Common myeloid progenitor, CD34-positive (primary cell): ENCODE measurements at regions not wholly inside any gene's neighbourhood (a gene's known extent, or its start where the extent isn't known, plus 50 kb on each side); places are given as distances from the start of the nearest gene placed in this dataset.

Experiments
- CTCF ChIA-PET: fragments of 350-600 bp; sonication (Branson Sonifier 250); formaldehyde crosslinking; loops from one replicate; lab custom pipeline; 2021; ENCODE audit warnings: antibody characterized with exemption; lab: Charles Lee
- POLR2A ChIA-PET: fragments of 350-600 bp; sonication (Branson Sonifier 250); formaldehyde crosslinking; loops from one replicate; lab custom pipeline; 2021; ENCODE audit warnings: antibody characterized with exemption; lab: Charles Lee
- DNase-seq, 3 donors: peaks; one replicate each; pipeline versions ENCODE4 v3.0.0 to v3.0.0-alpha.2; 2013
- H3K27ac ChIP-seq, 2 experiments: 1 replicate in 1 of 2; 2 replicates in 1 of 2; pipeline ENCODE4 v1.7.0; 2013; ENCODE audit warnings: inconsistent platforms in 2 of 2, low read length in 2 of 2, mild to moderate bottlenecking in 2 of 2, low read depth in 1 of 2, moderate library complexity in 1 of 2; ENCODE audit not compliant: severe bottlenecking in 2 of 2, insufficient read depth in 1 of 2, poor library complexity in 1 of 2
- H3K27me3 ChIP-seq, 5 experiments: replicated peaks in 2 of 5; 1 replicate in 3 of 5; 2 replicates in 2 of 5; pipeline versions ENCODE4 v1.6.1 to v1.7.0; 2013; ENCODE audit warnings: low read length in 4 of 5, mild to moderate bottlenecking in 2 of 5, moderate library complexity in 2 of 5, inconsistent platforms in 1 of 5; ENCODE audit not compliant: insufficient read depth in 5 of 5, control insufficient read depth in 4 of 5
- H3K36me3 ChIP-seq, 4 experiments: 1 replicate in 2 of 4; 2 replicates in 2 of 4; pipeline versions ENCODE4 v1.6.1 to v1.7.0; 2013; ENCODE audit warnings: low read length in 3 of 4, control low read depth in 1 of 4, mild to moderate bottlenecking in 1 of 4; ENCODE audit not compliant: control insufficient read depth in 4 of 4, insufficient read depth in 4 of 4
- H3K4me1 ChIP-seq, 4 experiments: 1 replicate in 3 of 4; 2 replicates in 1 of 4; pipeline versions ENCODE4 v1.6.1 to v1.7.1; 2013; ENCODE audit warnings: low read length in 3 of 4, mild to moderate bottlenecking in 3 of 4, control low read depth in 1 of 4, inconsistent platforms in 1 of 4, moderate library complexity in 1 of 4; ENCODE audit not compliant: control insufficient read depth in 4 of 4, insufficient read depth in 4 of 4; ENCODE audit errors: control extremely low read depth in 1 of 4
- H3K4me3 ChIP-seq, 7 experiments: 1 replicate in 4 of 7; 2 replicates in 3 of 7; pipeline versions ENCODE4 v1.5.1 to v1.7.0; 2013; ENCODE audit warnings: mild to moderate bottlenecking in 7 of 7, low read length in 6 of 7, moderate library complexity in 6 of 7, inconsistent platforms in 2 of 7, low read depth in 2 of 7, control low read depth in 1 of 7; ENCODE audit not compliant: insufficient read depth in 4 of 7, control insufficient read depth in 1 of 7; ENCODE audit errors: extremely low read depth in 1 of 7
- H3K9me3 ChIP-seq, 5 experiments: 1 replicate in 4 of 5; 2 replicates in 1 of 5; pipeline versions ENCODE4 v1.6.1 to v1.7.1; 2013; ENCODE audit warnings: low read length in 4 of 5, mild to moderate bottlenecking in 2 of 5, inconsistent platforms in 1 of 5, low read depth in 1 of 5, moderate library complexity in 1 of 5; ENCODE audit not compliant: control insufficient read depth in 4 of 5, insufficient read depth in 2 of 5; ENCODE audit errors: control extremely low read depth in 1 of 5
- WGBS: methylation state at CpG from one replicate; pipeline ENCODE4 v1.1.5; 2013; ENCODE audit not compliant: insufficient coverage; 5-methylcytosine and 5-hydroxymethylcytosine counted together

- POLR2A ChIA-PET = no interaction called here
- no peak overlapping the region for H3K27ac ChIP-seq
- no peaks in the 10 kb centered on the region for H3K36me3 ChIP-seq
- H3K9me3 ChIP-seq = peaks cover 0 to 2% (median 1%) of the 10 kb centered on the region in 5 experiments
- DNase-seq = no peak
- 91% methylated on average over 7 of the region's 9 CpGs for WGBS
- CTCF ChIA-PET = interaction anchor here (1.2 kb wide), 1 partner anchor 21 kb away, joined by 3 read pairs; no protein-coding TSS in a partner anchor
- no peaks in the 10 kb centered on the region for H3K4me1 ChIP-seq
- no peak overlapping the region for H3K4me3 ChIP-seq
- peaks cover 0 to 6% (median 0%) of the 10 kb centered on the region in 5 experiments for H3K27me3 ChIP-seq
Observed at GRCh38 chr18:22683196-22683676, 249.9 kb upstream of the RBBP8 start.

GRCh38 chr18:22683786-22684185 is 249.3 kb upstream of the RBBP8 start:
- H3K27ac ChIP-seq = no peak overlapping the region
- no peaks in the 10 kb centered on the region for H3K4me1 ChIP-seq
- H3K4me3 ChIP-seq = no peak overlapping the region
- no peaks in the 10 kb centered on the region for H3K36me3 ChIP-seq
- DNase-seq = no peak
- POLR2A ChIA-PET = no interaction called here
- H3K27me3 ChIP-seq = peaks cover 0 to 3% (median 0%) of the 10 kb centered on the region in 5 experiments
- peaks cover 0 to 2% (median 1%) of the 10 kb centered on the region in 5 experiments for H3K9me3 ChIP-seq
- CTCF ChIA-PET = interaction anchor here (1.2 kb wide), 1 partner anchor 20 kb away, joined by 3 read pairs; no protein-coding TSS in a partner anchor
- WGBS = 94% methylated on average over 2 of the region's 2 CpGs

GRCh38 chr18:22684268-22684667 is 248.9 kb upstream of the RBBP8 start:
- H3K27ac ChIP-seq = no peak overlapping the region
- CTCF ChIA-PET = no interaction called here

GRCh38 chr18:22685788-22686187 is 247.3 kb upstream of the RBBP8 start:
- Histone ChIP-seq H3K9me3 (peaks cover 0 to 5% (median 1%) of the 10 kb centered on the region in 5 experiments), H3K4me1 (no peaks in the 10 kb centered on the region), H3K27ac (no peak overlapping the region), H3K27me3 (peaks cover 0 to 3% (median 0%) of the 10 kb centered on the region in 5 experiments), H3K36me3 (no peaks in the 10 kb centered on the region), H3K4me3 (no peak overlapping the region)
- ChIA-PET POLR2A (no interaction called here), CTCF (interaction anchor here (1.8 kb wide), 1 partner anchor 19 kb away, joined by 5 read pairs; no protein-coding TSS in a partner anchor)
- 86% methylated on average over 1 of the region's 2 CpGs for WGBS
- no peak for DNase-seq

More at GRCh38 chr18:22684268-22684667, 248.9 kb upstream of the RBBP8 start:
- Histone ChIP-seq H3K27me3 (peaks cover 0 to 3% (median 0%) of the 10 kb centered on the region in 5 experiments), H3K4me1 (no peaks in the 10 kb centered on the region), H3K9me3 (peaks cover 0 to 5% (median 1%) of the 10 kb centered on the region in 5 experiments), H3K36me3 (no peaks in the 10 kb centered on the region), H3K4me3 (no peak overlapping the region)
- POLR2A ChIA-PET = no interaction called here
- no peak for DNase-seq
- 95% methylated on average over 2 of the region's 2 CpGs for WGBS

- no peak for DNase-seq
- H3K27me3 ChIP-seq = peaks cover 0 to 3% (median 0%) of the 10 kb centered on the region in 5 experiments
- H3K9me3 ChIP-seq = peaks cover 0 to 5% (median 0%) of the 10 kb centered on the region in 5 experiments
- no peaks in the 10 kb centered on the region for H3K4me1 ChIP-seq
- ChIA-PET CTCF (interaction anchor here (1.3 kb wide), 1 partner anchor 15 kb away, joined by 5 read pairs; no protein-coding TSS in a partner anchor), POLR2A (no interaction called here)
- no peak overlapping the region for H3K4me3 ChIP-seq
- no peaks in the 10 kb centered on the region for H3K36me3 ChIP-seq
- no peak overlapping the region for H3K27ac ChIP-seq
- 64% methylated on average over 3 of the region's 3 CpGs for WGBS
Observed at GRCh38 chr18:22687892-22688680, 245.0 kb upstream of the RBBP8 start.

GRCh38 chr18:22688877-22689496 is 244.1 kb upstream of the RBBP8 start:
- Histone ChIP-seq H3K4me1 (no peaks in the 10 kb centered on the region), H3K9me3 (peaks cover 0 to 5% (median 0%) of the 10 kb centered on the region in 5 experiments), H3K36me3 (no peaks in the 10 kb centered on the region), H3K27me3 (no peaks in the 10 kb centered on the region), H3K27ac (no peak overlapping the region), H3K4me3 (no peak overlapping the region)
- DNase-seq = no peak
- 100% methylated on average over 1 of the region's 4 CpGs for WGBS
- ChIA-PET CTCF (interaction anchor here (1.3 kb wide), 1 partner anchor 15 kb away, joined by 5 read pairs; no protein-coding TSS in a partner anchor), POLR2A (no interaction called here)
